NCI-H526 treated with DMSO at 0.1 percent for 48 hours (cell line): ENCODE measurements at regions not wholly inside any gene's neighbourhood (a gene's known extent, or its start where the extent isn't known, plus 50 kb on each side); places are given as distances from the start of the nearest gene placed in this dataset.
"Not testable (repeated sequence)": the region's sequence is repeated elsewhere in the genome, so short reads cannot be mapped to it uniquely, and the experiment has no call there.

Source experiments
- DNase-seq: peaks from one replicate; lab custom pipeline; 2025; lab: John Stamatoyannopoulos, UW

DNA sequence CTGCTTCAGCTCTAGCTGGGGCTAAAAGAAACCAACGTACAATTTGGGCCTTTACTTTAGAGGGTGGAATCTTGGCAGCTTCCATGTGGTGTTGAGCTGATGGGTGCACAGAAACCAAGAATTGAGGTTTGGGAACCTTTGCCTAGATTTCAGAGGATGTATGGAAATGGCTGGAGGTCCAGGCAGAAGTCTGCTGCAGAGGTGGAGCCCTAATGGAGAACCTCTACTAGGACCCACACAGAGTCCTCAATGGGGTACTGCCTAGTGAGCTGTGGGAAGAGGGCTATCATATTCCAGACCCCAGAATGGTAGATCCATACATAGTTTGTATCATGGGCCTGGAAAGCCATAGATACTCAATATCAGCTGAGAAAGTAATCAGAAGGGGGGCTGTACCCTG, 500.4 kb upstream of the ATP2B1 start:
- DNase-seq: no peak

DNA sequence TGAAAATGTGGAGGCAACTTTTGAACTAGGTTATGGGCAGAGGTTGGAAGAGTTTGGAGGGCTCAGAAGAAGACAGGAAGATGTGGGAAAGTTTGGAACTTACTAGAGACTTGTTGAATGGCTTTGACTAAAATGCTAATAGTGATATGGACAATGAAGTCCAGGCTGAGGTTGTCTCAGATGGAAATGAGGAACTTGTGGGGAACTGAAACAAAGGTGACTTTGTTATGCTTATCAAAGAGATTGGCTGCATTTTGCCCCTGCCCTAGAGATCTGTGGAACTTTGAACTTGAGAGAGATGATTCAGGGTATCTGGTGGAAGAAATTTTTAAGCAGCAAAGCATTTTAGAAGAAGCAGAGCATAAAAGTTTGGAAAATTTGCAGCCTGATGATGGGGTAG, 499.7 kb upstream of the ATP2B1 start:
- not testable (repeated sequence) for DNase-seq

DNA sequence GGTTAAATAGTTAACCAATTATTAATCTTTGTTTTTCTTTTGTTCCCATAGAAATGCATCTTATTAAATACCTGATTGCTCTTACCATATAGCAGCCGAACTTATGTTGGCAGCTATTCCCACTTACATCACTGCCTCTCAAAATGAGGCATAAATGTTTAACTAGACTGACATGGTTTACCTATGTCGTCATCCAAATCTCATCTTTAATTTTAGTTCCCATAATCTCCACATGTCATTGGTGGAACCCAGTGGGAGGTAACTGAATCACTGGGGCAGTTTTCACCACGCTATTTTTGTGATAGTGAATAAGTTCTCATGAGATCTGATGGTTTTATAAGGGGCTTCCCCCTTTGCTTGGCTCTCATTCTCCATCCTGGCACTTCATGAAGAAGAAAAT, 499.2 kb upstream of the ATP2B1 start:
- no peak for DNase-seq

DNA sequence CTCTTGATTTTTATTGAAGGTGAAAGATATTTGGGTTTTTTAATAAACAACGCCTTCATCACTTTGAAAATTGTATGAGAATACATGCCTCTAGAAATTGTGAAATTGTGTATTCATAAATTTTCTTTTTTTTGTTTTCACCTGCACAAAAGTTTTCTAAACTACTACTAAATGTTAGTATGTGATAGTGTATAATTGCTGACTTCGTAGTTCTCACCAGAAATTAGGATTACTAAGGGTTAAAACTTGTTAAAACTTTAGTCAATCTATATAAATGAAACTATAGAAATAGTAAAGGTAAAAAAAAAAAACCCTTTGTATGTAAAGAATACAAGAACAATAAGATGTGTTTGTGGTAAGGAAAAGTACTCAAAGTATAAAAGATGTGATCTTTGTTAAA, 496.5 kb upstream of the ATP2B1 start:
- no peak for DNase-seq

DNA sequence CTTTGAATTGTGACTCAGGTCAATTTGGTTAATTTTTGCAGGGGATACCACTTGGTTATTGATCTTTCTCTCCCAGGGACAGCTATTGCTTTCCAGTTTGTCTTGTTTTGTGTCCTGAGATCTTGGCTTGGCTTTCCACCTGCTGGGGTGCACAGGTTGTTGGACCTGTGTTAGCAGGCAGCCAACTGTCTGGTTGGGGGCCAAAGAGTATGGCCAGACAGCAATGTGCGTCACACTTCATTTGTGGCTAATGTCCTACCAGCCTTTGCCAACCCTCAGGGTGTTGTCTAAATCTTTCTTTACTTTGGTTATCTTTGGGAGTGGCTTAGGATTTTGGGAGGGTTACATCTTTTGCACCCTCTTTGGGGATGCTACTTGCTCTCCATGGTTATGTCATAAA, 494.9 kb upstream of the ATP2B1 start:
- no peak for DNase-seq

DNA sequence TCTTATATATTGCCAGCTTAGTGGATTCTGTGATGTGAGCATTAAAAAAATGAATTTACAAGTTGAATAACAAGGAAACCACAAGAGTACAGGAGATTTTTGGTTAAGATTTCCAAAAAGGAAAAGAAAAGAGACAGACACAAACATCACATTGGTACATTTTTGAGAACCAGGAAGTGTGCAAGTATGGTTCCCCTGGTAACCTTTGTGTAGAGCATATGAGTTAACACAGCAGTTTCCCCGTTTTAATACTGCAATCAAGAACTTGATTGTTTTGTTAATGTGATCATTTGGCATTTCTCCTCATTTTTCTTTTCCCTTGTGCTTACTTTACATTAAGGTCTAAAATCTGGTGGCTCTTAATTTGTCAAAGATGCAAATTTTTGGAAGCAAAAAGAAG, 490.4 kb upstream of the ATP2B1 start:
- DNase-seq: no peak

DNA sequence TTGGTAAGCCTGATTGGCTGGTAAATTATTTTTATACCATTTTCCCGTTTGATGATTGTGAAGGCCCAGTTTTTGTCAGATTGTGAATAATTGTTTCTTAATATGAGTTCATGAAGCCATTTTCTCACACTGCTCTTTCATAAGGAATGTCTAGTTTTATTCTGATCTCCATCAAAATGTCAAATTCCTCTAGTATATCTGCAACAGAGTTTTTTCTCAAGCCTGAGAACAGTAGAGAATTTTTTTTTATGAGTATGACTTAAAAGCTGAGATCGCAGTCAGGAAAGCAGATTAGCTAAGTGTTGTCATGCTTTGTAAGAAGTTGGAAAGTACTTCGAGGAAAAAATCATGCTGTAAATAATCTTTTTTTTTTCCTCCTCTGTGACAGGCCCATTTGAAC, 484.9 kb upstream of the ATP2B1 start:
- no peak for DNase-seq

DNA sequence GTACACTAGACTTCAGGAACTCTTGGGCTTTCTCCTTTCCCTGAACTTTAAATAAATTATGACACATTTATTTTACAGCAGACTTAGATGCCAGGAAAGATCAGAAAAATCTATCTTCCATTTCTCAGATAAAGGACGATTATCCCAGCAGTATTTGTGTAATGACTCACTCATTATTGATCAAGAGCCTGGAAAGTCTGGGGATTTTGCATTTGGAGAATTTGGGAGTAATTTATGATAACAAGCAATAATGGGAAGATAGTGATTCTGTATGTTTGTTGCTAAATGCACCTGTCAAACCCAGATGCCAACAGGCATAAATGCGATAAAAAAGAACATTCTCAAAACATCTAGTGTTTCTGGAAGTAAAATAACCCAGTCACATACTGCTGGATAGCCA, 480.2 kb upstream of the ATP2B1 start:
- no peak for DNase-seq

DNA sequence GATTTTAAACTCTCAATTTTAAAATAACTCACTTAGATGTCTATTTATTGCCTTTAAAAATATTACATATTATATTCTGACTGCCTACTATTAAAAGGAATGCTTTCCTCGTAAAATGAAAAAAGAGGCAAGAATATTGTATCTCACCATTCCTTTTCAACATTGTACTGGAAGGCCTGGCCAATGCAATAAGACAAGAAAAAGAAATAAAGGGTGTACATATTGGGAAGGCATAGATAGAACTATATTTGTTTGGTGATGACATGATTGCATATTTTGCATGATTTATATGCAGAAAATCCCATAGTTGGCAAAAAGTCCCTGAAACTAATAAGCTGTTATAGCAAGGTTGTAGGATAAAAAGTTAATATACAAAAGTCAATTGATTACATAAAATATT, 474.6 kb upstream of the ATP2B1 start:
- no peak for DNase-seq

DNA sequence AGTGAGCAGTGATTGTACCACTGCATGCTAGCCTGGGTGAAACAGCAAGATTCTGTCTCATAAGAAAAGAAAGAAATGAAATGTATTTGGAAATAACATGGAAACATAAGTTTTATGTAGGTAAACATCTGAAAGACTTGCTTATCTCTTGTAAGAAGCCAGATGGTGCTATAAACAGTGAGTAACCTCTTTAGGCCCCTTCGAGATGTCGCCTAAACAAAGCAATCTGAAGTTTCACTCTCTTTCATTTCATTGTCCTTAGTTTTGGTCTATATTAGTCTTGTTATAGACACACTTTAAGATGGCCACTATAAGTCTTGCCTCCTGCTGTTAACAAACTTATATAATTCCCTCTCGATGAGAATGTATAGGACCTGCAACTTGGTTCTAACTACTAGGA, 472.6 kb upstream of the ATP2B1 start:
- no peak for DNase-seq

DNA sequence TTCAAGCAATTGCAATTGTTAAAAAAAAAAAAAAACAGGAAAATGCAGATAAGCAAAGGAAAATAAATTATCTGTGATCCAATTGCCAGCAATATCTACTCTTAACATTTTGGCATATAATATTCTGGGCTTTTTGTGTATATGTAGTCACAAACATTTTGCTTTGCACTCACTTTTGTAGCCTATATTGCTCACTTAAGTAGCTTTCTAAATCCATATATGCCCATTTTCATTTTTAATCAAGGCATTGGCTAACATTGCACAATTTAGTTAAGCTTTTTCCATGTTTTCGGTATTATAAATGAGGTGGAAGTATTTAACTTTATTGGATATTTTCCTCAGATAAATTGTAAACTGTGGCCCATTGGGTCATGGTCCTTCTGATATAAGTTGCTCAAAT, 466.3 kb upstream of the ATP2B1 start:
- DNase-seq: no peak

DNA sequence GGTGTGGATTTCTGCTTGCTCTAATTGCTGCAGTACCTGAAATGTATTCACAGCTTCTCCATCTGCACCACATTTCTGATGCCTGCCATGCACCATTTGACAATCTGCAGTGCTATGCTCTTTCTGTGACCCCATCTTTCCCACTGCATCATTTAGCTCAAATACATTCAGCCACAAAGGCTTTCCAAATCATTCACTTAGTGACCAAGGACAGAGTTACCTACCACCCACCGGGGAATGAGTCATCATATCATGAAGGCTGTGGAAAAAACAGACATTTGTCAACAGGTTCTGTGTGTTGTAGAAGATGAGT, 465.5 kb upstream of the ATP2B1 start:
- no peak for DNase-seq

DNA sequence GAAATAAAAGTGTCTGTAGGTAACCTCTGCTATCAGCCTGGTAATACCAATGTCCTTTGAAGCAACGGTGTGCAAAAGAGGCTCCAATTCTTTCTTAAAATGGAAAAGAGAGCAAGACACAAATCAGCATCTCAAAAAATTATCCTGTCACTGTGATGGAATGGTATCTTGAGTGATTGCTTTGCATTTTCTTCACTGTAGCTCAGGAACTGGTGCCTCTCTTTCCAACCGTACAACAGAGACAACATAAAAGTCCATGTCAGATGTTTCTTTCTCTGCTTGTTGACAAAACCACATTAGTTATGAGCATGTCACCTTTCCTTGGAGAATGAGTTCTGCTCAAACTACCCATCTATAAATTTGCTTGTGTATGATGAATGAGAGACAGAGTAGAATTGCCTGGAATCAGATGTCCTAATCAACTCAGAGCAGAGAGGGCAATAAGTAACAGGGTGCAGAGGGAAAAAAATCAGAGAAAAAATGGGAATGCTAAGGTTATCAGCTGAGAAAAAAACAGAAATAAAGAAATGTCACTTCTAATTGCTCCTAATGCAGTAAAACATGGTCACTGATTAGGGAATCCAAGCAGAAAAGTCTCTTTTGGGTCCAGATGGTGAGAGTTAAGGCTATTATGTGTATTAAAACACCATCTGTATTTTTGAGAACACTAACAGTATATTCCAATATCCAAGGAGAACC, 465.0 kb upstream of the ATP2B1 start:
- DNase-seq: no peak

DNA sequence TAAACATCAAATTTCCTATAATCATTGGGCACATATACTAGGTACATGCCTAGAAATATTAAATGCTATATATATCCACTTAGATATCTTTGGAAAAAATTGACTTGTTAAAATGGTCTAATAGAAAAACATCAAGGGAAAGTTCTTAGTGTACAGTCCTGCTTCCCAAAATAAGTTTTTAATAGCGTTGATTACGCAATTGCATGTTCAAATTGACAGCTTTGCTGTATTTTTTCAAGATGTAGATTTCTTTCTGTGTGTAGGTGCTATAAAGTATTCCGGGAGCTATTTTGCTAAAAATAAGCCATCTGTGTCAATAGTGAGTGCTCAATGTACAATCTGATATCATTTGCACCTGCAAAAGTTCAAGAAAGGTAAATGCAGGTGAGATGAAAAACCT, 463.9 kb upstream of the ATP2B1 start:
- no peak for DNase-seq

DNA sequence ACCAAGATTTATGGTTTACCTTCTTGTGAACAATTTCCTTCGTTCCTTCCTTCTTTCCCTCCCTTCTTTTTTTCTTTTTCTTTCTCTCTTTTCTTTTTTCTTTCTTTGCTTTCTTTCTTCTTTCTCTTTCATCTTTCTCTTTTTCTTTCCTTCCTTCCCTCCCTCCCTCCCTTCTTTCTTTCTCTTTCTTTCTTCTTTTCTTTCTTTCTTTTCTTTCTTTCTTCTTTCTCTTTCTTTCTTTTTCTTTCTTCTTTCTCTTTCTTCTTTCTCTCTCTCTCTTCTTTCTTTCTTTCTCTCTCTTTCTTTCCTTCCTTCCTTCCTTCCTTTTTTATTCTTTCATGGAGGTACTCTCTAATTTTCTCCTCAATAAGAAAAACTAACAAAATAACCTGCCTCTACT, 462.1 kb upstream of the ATP2B1 start:
- DNase-seq: no peak

DNA sequence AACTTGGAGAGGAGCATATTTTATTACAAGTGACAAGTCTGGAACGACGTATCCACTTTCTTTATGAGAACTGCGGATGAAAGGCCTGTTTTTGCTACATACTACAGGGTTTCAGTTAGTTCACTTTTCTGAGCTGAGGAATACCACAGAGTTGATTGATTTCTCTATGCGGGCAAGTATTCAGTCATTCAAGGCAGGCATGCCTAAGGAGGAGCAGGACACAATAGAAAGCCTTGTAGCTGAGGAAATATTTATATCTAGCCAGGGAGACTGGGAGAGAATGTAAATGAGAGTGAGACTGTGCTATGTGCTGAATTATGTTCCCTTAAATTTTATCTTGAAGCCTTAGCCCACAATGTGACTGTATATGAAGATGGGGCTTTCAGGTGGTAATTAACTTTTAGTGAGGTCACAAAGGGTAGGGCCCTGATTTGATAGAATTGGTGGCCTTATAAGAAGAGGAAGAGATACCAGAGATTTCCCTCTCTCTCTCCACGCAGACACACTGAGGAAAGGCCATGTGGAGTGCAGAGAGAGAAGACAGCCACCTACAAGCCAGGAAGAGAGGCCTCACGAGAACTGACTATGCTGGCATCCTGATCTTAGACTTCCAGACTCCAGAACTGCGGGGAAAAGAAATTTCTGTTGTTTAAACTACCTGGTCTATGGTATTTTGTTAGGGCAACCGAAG, 459.0 kb upstream of the ATP2B1 start:
- no peak for DNase-seq

DNA sequence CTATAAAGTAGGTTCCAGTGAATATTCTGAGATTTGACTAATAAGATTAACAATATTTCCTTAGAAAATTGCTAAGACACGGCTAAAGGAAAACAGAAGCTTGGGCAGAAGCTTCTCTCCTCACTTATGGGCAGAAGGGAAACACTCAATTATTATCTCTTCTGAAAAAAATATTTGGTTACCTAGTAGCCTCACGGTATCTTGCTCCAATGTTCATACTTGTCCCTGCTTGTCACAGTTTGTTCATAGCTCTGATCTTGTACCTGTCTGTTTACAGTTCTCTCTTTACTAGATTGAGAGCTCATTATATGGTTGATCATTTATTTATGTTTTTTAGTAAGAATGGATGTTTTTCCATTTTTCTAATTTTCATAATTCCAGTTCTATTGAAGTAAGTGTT, 458.0 kb upstream of the ATP2B1 start:
- no peak for DNase-seq

DNA sequence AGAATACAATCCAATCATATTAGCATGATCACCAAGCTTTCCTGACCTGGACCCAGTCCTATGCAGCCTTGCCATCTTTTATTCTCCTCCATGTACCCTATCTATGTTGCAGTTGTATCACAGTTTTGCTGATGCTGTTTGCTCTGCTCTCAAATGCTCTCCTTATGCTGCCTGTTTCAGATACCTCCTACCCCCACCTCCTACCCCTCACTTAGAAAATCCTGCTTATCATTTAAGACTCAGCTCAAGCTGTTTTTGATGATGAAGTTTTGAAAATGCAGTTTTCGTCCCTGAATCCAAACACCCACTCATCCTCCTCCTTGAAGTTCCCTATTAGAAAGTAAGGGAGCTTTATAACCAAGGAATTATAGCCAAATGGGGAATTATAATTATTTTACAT, 457.4 kb upstream of the ATP2B1 start:
- no peak for DNase-seq

DNA sequence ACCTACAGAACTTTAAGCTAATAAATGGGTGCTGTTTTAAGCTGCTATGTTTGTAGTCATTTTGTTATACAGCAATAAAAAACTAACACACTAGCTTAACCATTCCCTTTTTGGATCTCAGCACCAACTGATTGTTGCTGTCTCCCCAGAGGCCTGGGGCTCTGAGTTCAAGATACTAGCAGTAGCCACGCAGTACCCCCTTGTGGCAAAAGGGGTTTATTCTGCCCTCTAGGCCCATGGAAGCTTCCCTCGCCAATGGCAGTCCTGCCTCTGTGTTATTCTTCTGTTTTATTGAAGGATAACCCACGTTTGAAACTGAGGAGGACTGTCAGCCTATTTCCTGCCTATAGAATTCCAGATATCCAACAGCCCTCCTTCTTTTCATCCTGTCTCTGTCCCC, 455.3 kb upstream of the ATP2B1 start:
- DNase-seq: no peak

DNA sequence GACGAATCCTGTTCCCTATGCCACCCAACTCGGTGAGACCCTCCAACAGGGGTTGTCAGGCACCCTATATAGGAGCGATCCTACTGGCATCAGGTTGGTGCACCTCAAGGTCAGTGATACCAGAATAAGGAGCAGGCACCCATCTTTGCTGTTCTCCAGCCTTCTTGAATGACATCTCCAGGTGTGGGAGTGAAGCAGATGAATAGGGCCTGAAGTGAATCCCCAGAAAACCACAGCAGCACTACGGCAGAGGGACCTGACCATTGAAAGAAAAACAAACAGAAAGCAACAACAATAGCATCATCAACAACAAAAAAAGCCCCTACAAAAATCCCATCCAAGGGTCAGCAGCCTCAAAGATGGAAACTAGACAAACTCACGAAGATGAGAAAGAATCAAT, 445.2 kb upstream of the ATP2B1 start:
- no peak for DNase-seq

DNA sequence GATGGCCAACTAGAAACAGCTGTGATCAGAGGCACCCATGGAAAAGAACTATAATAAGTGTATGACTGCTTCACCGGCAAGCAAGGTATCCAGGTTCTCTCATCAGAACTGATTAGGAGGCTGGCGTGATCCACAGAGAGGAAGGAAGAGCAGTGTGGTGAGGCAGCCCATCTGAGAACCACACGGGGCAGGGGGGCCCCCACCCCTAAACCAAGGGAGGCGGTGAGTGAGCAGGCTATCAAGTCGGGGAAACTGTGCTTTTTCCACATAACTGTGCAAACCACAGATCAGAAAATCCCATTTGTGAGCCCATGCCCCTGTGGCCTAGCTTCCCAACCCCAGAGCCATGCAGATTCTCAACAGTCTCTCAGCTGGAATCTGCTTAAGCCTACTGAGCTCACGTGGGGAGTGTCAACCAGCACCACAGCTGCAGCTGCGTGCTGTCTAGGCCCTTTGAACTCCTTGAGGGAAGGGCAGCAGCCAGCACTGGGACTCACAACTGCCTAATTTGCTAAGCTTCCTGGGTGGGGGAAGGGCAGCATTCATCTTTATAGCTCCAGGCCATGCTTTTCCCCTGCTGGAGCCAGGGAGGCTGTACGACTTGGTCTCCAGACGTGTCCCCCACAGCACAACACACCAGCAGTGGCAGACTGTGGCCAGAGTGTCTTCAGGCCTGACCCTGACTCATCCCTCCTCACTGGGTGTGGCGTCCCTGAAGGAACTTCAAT, 444.4 kb upstream of the ATP2B1 start:
- DNase-seq: no peak

DNA sequence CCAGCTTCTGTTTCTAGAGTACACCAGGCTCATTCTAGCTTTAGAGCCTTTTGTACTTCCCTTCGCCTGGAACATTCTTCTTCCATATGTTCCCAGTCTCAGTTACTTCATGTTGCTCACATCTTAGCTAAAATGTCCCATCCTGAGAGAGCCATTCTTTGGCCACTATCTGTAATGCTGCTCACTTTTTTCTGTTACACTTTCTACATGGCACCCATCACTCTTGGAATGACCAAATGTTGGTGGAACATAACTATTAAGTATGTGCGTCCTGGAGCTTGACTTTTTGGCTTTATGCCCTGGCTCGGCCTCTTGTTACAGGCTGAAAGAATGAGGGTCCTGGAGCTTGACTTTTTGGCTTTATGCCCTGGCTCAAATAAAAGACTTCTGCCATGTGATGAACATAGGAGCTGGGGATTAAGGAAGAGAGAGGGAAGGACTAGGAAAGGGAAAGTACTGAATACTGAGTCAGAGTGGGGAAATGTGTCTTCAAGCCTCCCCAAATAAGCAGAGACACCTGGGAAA, 442.9 kb upstream of the ATP2B1 start:
- no peak for DNase-seq

DNA sequence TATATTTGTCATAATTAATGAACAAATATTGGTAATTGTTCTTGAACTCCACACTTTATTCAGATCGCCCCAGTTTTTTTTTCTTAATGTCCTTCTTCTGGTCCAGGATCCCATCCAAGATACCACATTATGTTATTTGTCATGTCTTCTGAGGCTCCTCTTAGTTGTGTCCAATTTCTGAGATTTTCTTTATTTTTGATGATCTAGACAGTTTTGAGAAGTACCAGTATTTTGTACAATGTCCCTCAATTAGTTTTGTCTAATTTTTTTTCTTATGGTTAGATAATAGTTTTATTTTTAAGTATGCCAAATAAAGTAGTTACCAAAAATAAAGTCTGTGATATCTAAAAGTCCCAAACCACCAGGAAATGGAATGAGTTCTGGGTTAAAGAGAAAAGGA, 440.8 kb upstream of the ATP2B1 start:
- no peak for DNase-seq
